ENCODE measurements at regions not wholly inside any gene's neighbourhood (a gene's known extent, or its start where the extent isn't known, plus 50 kb on each side); places are given as distances from the start of the nearest gene placed in this dataset.

GRCh38 chr11:130673698-130674097 lies 225.3 kb downstream of the ADAMTS15 start:
- TF ChIP-seq, protein P1, sequence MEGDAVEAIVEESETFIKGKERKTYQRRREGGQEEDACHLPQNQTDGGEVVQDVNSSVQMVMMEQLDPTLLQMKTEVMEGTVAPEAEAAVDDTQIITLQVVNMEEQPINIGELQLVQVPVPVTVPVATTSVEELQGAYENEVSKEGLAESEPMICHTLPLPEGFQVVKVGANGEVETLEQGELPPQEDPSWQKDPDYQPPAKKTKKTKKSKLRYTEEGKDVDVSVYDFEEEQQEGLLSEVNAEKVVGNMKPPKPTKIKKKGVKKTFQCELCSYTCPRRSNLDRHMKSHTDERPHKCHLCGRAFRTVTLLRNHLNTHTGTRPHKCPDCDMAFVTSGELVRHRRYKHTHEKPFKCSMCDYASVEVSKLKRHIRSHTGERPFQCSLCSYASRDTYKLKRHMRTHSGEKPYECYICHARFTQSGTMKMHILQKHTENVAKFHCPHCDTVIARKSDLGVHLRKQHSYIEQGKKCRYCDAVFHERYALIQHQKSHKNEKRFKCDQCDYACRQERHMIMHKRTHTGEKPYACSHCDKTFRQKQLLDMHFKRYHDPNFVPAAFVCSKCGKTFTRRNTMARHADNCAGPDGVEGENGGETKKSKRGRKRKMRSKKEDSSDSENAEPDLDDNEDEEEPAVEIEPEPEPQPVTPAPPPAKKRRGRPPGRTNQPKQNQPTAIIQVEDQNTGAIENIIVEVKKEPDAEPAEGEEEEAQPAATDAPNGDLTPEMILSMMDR (IDR thresholded peaks at IDR 0.05) = no peak
- TF ChIP-seq POLR2A (IDR thresholded peaks at IDR 0.05) = no peak
